Mesodermal cell (in vitro differentiated cells): ENCODE measurements at regions not wholly inside any gene's neighbourhood (a gene's known extent, or its start where the extent isn't known, plus 50 kb on each side); places are given as distances from the start of the nearest gene placed in this dataset.
"Not testable (repeated sequence)": the region's sequence is repeated elsewhere in the genome, so short reads cannot be mapped to it uniquely, and the experiment has no call there.

ENCODE experiments used
- H3K27ac ChIP-seq: 2 replicates; pipeline ENCODE4 v1.7.0; 2013; ENCODE audit warnings: mild to moderate bottlenecking, low read depth, low read length, moderate library complexity; ENCODE audit not compliant: severe bottlenecking
- H3K36me3 ChIP-seq: 2 replicates; pipeline ENCODE4 v1.7.1; 2013; ENCODE audit warnings: mild to moderate bottlenecking, low read length, moderate library complexity; ENCODE audit not compliant: control insufficient read depth, insufficient read depth
- H3K4me1 ChIP-seq: one replicate; pipeline ENCODE4 v1.7.1; 2013; ENCODE audit warnings: mild to moderate bottlenecking, low read length; ENCODE audit not compliant: insufficient read depth, control insufficient read depth, poor library complexity, severe bottlenecking
- H3K4me3 ChIP-seq: 2 replicates; pipeline ENCODE4 v1.7.0; 2013; ENCODE audit warnings: low read length, control low read depth, mild to moderate bottlenecking; ENCODE audit not compliant: insufficient read depth, poor library complexity, severe bottlenecking; ENCODE audit errors: extremely low read depth
- H3K9me3 ChIP-seq: 2 replicates; pipeline ENCODE4 v1.7.1; 2013; ENCODE audit warnings: mild to moderate bottlenecking, low read length, moderate library complexity; ENCODE audit not compliant: control insufficient read depth
- WGBS, 2 experiments: methylation state at CpG; one replicate each; pipeline ENCODE4 v1.1.5; 2013; ENCODE audit warnings: missing lambda C conversion rate in 2 of 2; ENCODE audit not compliant: insufficient coverage in 2 of 2; 5-methylcytosine and 5-hydroxymethylcytosine counted together

GRCh38 chr3:197407053-197407452 lies 108.6 kb upstream of the DLG1 start:
- no peaks in the 10 kb centered on the region for H3K36me3 ChIP-seq
- H3K27ac ChIP-seq: no peak overlapping the region
- H3K9me3 ChIP-seq: peaks cover 11% of the 10 kb centered on the region
- H3K4me3 ChIP-seq: no peak overlapping the region
- no peaks in the 10 kb centered on the region for H3K4me1 ChIP-seq
- WGBS, 2 experiments: 85 to 94% methylated on average over 14 to 15 of the region's 15 CpGs

- no peaks in the 10 kb centered on the region for H3K36me3 ChIP-seq
- no peaks in the 10 kb centered on the region for H3K4me1 ChIP-seq
- peaks cover 11% of the 10 kb centered on the region for H3K9me3 ChIP-seq
- 84 to 95% methylated on average over 4 of the region's 7 CpGs for WGBS, 2 experiments
- no peak overlapping the region for H3K4me3 ChIP-seq
- H3K27ac ChIP-seq: no peak overlapping the region
Measured at GRCh38 chr3:197406266-197406665, 107.9 kb upstream of the DLG1 start.

- Histone ChIP-seq H3K9me3 (peaks cover 10% of the 10 kb centered on the region), H3K27ac (no peak overlapping the region), H3K36me3 (no peaks in the 10 kb centered on the region), H3K4me1 (no peaks in the 10 kb centered on the region), H3K4me3 (no peak overlapping the region)
- WGBS, 2 experiments: 94% methylated on average over 4 of the region's 7 CpGs
Measured at GRCh38 chr3:197404754-197405153, 106.3 kb upstream of the DLG1 start.

GRCh38 chr3:197404030-197404429 lies 105.6 kb upstream of the DLG1 start:
- Histone ChIP-seq H3K27ac (no peak overlapping the region), H3K36me3 (no peaks in the 10 kb centered on the region), H3K4me1 (no peaks in the 10 kb centered on the region), H3K9me3 (peaks cover 2% of the 10 kb centered on the region), H3K4me3 (no peak overlapping the region)
- WGBS, 2 experiments: 90 to 93% methylated on average over 8 to 12 of the region's 12 CpGs

- H3K36me3 ChIP-seq, H3K4me3 ChIP-seq, H3K9me3 ChIP-seq, H3K4me1 ChIP-seq, H3K27ac ChIP-seq: not testable (repeated sequence)
- WGBS, 2 experiments: 94 to 100% methylated on average over 5 to 6 of the region's 9 CpGs
Measured at GRCh38 chr3:197402401-197402800, 104.0 kb upstream of the DLG1 start.

- WGBS, 2 experiments: 88 to 93% methylated on average over 3 of the region's 4 CpGs
- Histone ChIP-seq H3K36me3 (no peaks in the 10 kb centered on the region), H3K9me3 (no peaks in the 10 kb centered on the region), H3K4me3 (no peak overlapping the region), H3K27ac (no peak overlapping the region), H3K4me1 (peaks cover 6% of the 10 kb centered on the region)
Measured at GRCh38 chr3:197399486-197399885, 101.1 kb upstream of the DLG1 start.

GRCh38 chr3:197398286-197398878 lies 100.0 kb upstream of the DLG1 start:
- H3K9me3 ChIP-seq: no peaks in the 10 kb centered on the region
- no peak overlapping the region for H3K4me3 ChIP-seq
- WGBS, 2 experiments: 82 to 96% methylated on average over 4 to 5 of the region's 6 CpGs
- H3K36me3 ChIP-seq: no peaks in the 10 kb centered on the region
- H3K27ac ChIP-seq: no peak overlapping the region
- peaks cover 10% of the 10 kb centered on the region for H3K4me1 ChIP-seq

GRCh38 chr3:197397838-197398237 lies 99.4 kb upstream of the DLG1 start:
- H3K4me1 ChIP-seq: peaks cover 12% of the 10 kb centered on the region
- no peaks in the 10 kb centered on the region for H3K36me3 ChIP-seq
- H3K27ac ChIP-seq: no peak overlapping the region
- H3K4me3 ChIP-seq: no peak overlapping the region
- no peaks in the 10 kb centered on the region for H3K9me3 ChIP-seq
- WGBS, 2 experiments: 90 to 96% methylated on average over 8 of the region's 9 CpGs

- 90 to 91% methylated on average over 22 to 25 of the region's 25 CpGs for WGBS, 2 experiments
Measured at GRCh38 chr3:197394464-197395321, 96.3 kb upstream of the DLG1 start.

GRCh38 chr3:197394126-197394463 lies 95.7 kb upstream of the DLG1 start:
- not testable (repeated sequence) for H3K27ac ChIP-seq
- 92 to 99% methylated on average over 5 to 6 of the region's 8 CpGs for WGBS, 2 experiments

More at GRCh38 chr3:197394464-197395321, 96.3 kb upstream of the DLG1 start:
- no peak overlapping the region for H3K4me3 ChIP-seq
- H3K36me3 ChIP-seq: no peaks in the 10 kb centered on the region
- no peaks in the 10 kb centered on the region for H3K9me3 ChIP-seq
- H3K4me1 ChIP-seq: peaks cover 12% of the 10 kb centered on the region
- H3K27ac ChIP-seq: peak overlapping the region; percentile 5

GRCh38 chr3:197393711-197394110 lies 95.3 kb upstream of the DLG1 start:
- Histone ChIP-seq H3K27ac (no peak overlapping the region), H3K36me3 (no peaks in the 10 kb centered on the region), H3K9me3 (no peaks in the 10 kb centered on the region), H3K4me1 (peaks cover 12% of the 10 kb centered on the region), H3K4me3 (no peak overlapping the region)
- WGBS, 2 experiments: 73 to 81% methylated on average over 3 to 4 of the region's 4 CpGs

More at GRCh38 chr3:197394126-197394463, 95.7 kb upstream of the DLG1 start:
- not testable (repeated sequence) for H3K4me3 ChIP-seq, H3K9me3 ChIP-seq, H3K36me3 ChIP-seq
- H3K4me1 ChIP-seq: peaks cover 12% of the 10 kb centered on the region
